OCI-LY3 (cell line): ENCODE measurements at regions not wholly inside any gene's neighbourhood (a gene's known extent, or its start where the extent isn't known, plus 50 kb on each side); places are given as distances from the start of the nearest gene placed in this dataset.

Experiments
- H2AFZ ChIP-seq: fragments of 200-600, 300-600 bp; shearing (Covaris generic); 2 replicates; pipeline ENCODE4 v1.6.0; 2014; ENCODE audit warnings: antibody characterized with exemption, low read depth, low read length
- H3K27ac ChIP-seq: fragments of 200-600, 300-600 bp; sonication (generic); 2 replicates; pipeline ENCODE4 v1.5.1; 2014; ENCODE audit warnings: mild to moderate bottlenecking, low read length, moderate library complexity, mixed read lengths
- H3K27me3 ChIP-seq: fragments of 200-600, 300-600 bp; sonication (generic); 2 replicates; pipeline ENCODE4 v1.6.1; 2014; ENCODE audit warnings: low read depth, low read length, mixed read lengths
- H3K36me3 ChIP-seq: fragments of 200-600, 300-600 bp; sonication (generic); replicated peaks from 2 replicates; pipeline ENCODE3; 2014; ENCODE audit warnings: low read depth, low read length, mixed read lengths
- H3K4me1 ChIP-seq: fragments of 300-600, 200-600 bp; sonication (generic); 2 replicates; pipeline ENCODE4 v1.6.1; 2014; ENCODE audit warnings: low read length, mixed read lengths
- H3K4me2 ChIP-seq: fragments of 200-600, 300-600 bp; sonication (generic); 2 replicates; pipeline ENCODE4 v1.6.1; 2014; ENCODE audit warnings: low read length, mixed read lengths
- H3K4me3 ChIP-seq: fragments of 300-600, 200-600 bp; sonication (generic); 2 replicates; pipeline ENCODE4 v1.5.1; 2014; ENCODE audit warnings: antibody characterized with exemption, mild to moderate bottlenecking, low read length, moderate library complexity
- H3K79me2 ChIP-seq: fragments of 300-600, 200-600 bp; shearing (Covaris generic); 2 replicates; pipeline ENCODE4 v1.6.1; 2014; ENCODE audit warnings: mild to moderate bottlenecking, low read length, mixed read lengths
- H3K9ac ChIP-seq: fragments of 300-600, 200-600 bp; shearing (Covaris generic); 2 replicates; pipeline ENCODE4 v1.6.0; 2014; ENCODE audit warnings: mild to moderate bottlenecking, low read length, moderate library complexity
- H3K9me3 ChIP-seq: fragments of 200-600, 300-600 bp; shearing (Covaris generic); 2 replicates; pipeline ENCODE4 v1.6.1; 2014; ENCODE audit warnings: low read length, mixed read lengths; ENCODE audit not compliant: insufficient read depth
- H4K20me1 ChIP-seq: fragments of 200-600, 300-600 bp; sonication (generic); 2 replicates; pipeline ENCODE4 v1.6.1; 2016; ENCODE audit warnings: low read length, mixed read lengths; ENCODE audit not compliant: insufficient read depth
- EZH2phosphoT487 ChIP-seq: fragments of 200-600 bp; shearing (Covaris generic); IDR thresholded peaks from 2 replicates; pipeline ENCODE4 v1.6.1; 2018; ENCODE audit warnings: antibody characterized with exemption, mixed run types, low read depth
- TF ChIP-seq, protein P1 (sequence below): fragments of 200-600, 300-600 bp; sonication (generic); IDR thresholded peaks from 2 replicates; pipeline ENCODE4 v1.5.1; 2014; ENCODE audit warnings: antibody characterized with exemption, low read length, low read depth

- no peaks in the 10 kb centered on the region for H3K9me3 ChIP-seq
- TF ChIP-seq EZH2phosphoT487: no peak
- TF ChIP-seq, protein P1, sequence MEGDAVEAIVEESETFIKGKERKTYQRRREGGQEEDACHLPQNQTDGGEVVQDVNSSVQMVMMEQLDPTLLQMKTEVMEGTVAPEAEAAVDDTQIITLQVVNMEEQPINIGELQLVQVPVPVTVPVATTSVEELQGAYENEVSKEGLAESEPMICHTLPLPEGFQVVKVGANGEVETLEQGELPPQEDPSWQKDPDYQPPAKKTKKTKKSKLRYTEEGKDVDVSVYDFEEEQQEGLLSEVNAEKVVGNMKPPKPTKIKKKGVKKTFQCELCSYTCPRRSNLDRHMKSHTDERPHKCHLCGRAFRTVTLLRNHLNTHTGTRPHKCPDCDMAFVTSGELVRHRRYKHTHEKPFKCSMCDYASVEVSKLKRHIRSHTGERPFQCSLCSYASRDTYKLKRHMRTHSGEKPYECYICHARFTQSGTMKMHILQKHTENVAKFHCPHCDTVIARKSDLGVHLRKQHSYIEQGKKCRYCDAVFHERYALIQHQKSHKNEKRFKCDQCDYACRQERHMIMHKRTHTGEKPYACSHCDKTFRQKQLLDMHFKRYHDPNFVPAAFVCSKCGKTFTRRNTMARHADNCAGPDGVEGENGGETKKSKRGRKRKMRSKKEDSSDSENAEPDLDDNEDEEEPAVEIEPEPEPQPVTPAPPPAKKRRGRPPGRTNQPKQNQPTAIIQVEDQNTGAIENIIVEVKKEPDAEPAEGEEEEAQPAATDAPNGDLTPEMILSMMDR: no peak
- H3K4me2 ChIP-seq: no peak overlapping the region
- no peaks in the 10 kb centered on the region for H3K36me3 ChIP-seq
- no peaks in the 10 kb centered on the region for H3K79me2 ChIP-seq
- no peak overlapping the region for H2AFZ ChIP-seq
- H3K4me1 ChIP-seq: no peaks in the 10 kb centered on the region
- H3K4me3 ChIP-seq: no peak overlapping the region
- no peak overlapping the region for H3K27ac ChIP-seq
- H3K9ac ChIP-seq: no peak overlapping the region
- H4K20me1 ChIP-seq: no peaks in the 10 kb centered on the region
- peaks cover 27% of the 10 kb centered on the region for H3K27me3 ChIP-seq
These were observed 680.2 kb downstream of the VRK1 start for GRCh38 chr14:97477353-97477752.

DNA sequence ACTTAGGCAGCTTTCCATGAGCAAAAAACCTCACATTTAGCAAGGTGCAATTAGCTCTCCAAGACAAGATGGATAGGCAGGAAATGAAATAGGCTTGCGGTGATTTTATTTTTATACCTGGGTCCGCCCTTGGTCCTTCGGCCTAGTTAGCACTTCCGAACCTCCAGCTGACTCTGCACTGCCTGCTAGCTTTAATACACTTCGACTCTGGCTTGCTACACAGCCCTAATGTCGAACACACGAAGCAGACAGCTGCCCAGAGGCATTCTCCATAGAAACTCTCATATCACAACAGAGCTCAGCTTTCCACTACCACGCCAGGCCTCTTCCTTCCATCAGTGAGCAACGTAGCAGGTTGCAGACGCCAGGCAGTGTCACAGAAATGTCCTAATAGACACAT lies 688.0 kb downstream of the VRK1 start:
- no peak for TF ChIP-seq EZH2phosphoT487
- TF ChIP-seq, protein P1: no peak
- Histone ChIP-seq H3K9me3 (no peaks in the 10 kb centered on the region), H3K9ac (no peak overlapping the region), H3K4me1 (no peaks in the 10 kb centered on the region), H2AFZ (no peak overlapping the region), H3K27ac (no peak overlapping the region), H3K4me2 (no peak overlapping the region), H3K27me3 (peaks cover 16% of the 10 kb centered on the region; the same call in 1 of the 2 replicates), H4K20me1 (no peaks in the 10 kb centered on the region), H3K79me2 (no peaks in the 10 kb centered on the region), H3K36me3 (no peaks in the 10 kb centered on the region), H3K4me3 (no peak overlapping the region)

GRCh38 chr14:97486601-97487120 lies 689.5 kb downstream of the VRK1 start:
- Histone ChIP-seq H3K27me3 (peaks cover 3% of the 10 kb centered on the region; the same call in 1 of the 2 replicates), H2AFZ (no peak overlapping the region), H3K4me1 (no peaks in the 10 kb centered on the region), H3K36me3 (no peaks in the 10 kb centered on the region), H4K20me1 (no peaks in the 10 kb centered on the region), H3K4me3 (no peak overlapping the region), H3K79me2 (no peaks in the 10 kb centered on the region), H3K27ac (no peak overlapping the region), H3K9ac (no peak overlapping the region), H3K4me2 (no peak overlapping the region), H3K9me3 (no peaks in the 10 kb centered on the region)
- TF ChIP-seq, protein P1: no peak
- no peak for TF ChIP-seq EZH2phosphoT487

DNA sequence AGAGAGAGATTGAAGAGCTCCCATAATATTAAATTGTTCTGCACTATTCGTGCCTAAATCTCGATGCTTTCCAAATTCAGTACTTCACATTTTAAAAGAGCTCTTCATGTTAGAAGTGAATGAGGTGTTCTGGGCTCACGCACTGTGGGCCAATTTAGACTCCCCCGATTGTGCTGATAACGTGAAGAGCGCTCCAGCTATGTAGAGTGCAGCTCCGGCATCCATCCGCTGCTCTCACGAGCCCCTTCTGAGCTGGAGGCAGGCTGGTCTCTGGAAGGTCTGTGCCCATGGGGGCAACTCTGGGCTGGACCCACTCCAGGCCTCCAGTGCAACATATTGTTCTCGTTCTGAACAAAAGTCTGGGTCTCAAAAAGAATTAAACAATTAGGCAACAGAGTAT lies 692.6 kb downstream of the VRK1 start:
- no peaks in the 10 kb centered on the region for H3K79me2 ChIP-seq
- H3K27me3 ChIP-seq: no peaks in the 10 kb centered on the region
- no peak overlapping the region for H2AFZ ChIP-seq
- H3K4me2 ChIP-seq: no peak overlapping the region
- H3K9ac ChIP-seq: no peak overlapping the region
- no peak overlapping the region for H3K27ac ChIP-seq
- no peaks in the 10 kb centered on the region for H3K36me3 ChIP-seq
- H3K4me1 ChIP-seq: no peaks in the 10 kb centered on the region
- H4K20me1 ChIP-seq: no peaks in the 10 kb centered on the region
- no peak for TF ChIP-seq EZH2phosphoT487
- TF ChIP-seq, protein P1: no peak
- H3K4me3 ChIP-seq: no peak overlapping the region
- no peaks in the 10 kb centered on the region for H3K9me3 ChIP-seq
